Daoy (cell line): ENCODE measurements at regions not wholly inside any gene's neighbourhood (a gene's known extent, or its start where the extent isn't known, plus 50 kb on each side); places are given as distances from the start of the nearest gene placed in this dataset.

ENCODE experiments used
- DNase-seq: peaks from one replicate; pipeline ENCODE4 v3.0.0-alpha.2; 2015; ENCODE audit warnings: low read depth

DNA sequence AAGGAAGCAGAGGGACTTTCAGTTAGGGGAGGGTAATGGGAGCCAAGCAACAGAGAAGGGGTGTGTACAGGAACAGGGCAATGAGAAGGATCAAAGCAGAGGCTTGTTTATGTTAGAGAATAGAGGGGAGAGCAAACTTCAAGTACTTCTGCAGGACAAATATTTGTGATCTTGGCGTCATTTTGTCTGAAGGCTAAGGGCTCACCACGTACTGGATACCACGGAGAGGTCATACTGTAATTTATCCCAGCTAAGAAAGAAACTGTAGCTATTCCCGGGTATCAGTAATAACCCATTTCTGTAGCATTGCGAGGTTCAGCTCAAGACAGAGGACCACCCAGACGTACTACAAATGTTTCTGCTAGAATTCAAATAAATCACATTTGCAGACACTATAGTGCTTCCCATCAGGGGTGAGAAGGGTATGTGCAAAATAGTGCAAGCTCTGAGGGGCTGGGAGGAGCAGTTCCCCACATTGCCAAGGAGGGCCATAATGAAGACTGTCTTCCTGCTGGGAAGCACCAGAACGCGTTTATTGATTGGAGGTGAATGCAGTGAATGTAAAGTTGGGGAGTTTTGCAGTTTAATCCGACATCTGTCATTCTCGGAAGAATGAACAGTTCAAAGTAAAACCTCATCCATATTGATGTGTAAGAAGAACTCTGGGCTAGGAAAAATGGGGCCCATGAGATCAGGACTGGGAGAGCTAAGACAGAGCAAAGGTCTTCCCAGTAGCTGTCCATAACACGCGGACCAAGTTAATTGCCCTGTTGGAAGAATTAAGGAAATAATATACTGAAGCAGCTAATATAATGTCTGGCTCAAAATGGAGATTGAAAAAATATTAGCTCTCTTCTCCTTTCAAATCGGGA is 136.9 kb downstream of the RWDD3 start:
- DNase-seq: no peak

DNA sequence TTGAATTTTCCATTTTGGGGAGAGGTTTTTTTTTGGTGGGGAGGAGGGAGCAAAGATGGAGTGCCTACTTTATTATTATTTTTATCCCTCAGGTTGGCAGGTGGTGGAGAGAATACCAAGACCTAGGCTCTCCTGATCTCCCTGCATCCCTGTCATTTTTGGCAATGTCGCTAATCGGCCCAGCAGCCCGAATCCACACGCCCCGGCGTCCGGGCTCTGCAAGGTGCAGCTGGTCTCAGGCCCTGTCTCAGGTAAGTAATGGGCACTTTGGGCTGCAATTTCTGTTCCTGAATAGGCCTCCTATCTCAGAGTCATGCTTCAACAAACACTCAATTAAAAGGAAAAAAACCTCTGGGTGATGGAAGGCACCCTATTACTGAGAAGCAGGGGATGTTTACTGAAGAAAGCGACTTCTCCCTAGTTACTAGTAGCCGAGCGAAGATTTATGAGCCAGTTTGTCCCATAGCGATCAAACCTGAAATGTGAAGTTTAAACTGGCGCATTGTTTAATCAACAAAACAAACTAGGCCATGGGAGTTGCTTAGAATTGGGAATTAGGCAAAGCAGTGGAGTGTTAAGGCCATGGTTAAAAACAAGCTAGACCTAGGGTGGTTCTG is 137.8 kb downstream of the RWDD3 start:
- no peak for DNase-seq

DNA sequence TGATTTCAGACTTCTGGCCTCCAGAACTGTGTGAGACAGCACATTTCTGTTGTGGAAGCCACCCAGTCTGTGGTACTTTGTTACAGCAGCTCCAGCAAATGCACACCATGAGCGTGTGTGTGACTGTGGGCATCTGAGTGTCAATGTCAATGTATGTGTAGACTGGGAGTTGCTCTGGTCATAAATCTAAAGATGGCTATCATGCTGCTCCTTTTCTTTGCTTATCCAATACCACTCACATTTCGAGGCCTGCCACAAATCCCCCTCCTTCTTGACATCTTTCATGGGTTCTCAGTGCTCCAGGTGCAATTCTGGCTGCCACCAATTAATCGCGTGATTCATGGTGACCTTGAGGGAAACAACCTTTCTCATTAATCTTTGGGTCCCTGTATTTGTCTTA is 141.2 kb downstream of the RWDD3 start:
- no peak for DNase-seq

DNA sequence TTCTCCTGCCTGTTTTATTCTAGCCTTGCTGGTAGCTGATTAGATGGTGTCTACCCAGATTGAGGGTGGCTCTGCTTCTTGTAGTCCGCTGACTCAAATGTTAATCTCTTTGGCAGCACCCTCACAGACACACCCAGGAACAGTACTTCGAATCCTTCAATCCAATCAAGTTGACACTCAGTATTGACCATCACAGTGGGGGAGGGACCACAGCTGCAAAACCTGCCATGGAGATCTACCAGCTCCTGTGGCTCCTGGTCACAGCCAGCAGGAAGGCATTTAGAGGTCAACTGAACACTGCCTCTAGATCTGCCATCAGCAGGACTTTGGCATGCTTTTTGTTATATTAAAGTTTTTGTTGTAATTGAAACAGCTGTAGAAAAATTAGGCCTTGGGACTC is 146.9 kb downstream of the RWDD3 start:
- no peak for DNase-seq

DNA sequence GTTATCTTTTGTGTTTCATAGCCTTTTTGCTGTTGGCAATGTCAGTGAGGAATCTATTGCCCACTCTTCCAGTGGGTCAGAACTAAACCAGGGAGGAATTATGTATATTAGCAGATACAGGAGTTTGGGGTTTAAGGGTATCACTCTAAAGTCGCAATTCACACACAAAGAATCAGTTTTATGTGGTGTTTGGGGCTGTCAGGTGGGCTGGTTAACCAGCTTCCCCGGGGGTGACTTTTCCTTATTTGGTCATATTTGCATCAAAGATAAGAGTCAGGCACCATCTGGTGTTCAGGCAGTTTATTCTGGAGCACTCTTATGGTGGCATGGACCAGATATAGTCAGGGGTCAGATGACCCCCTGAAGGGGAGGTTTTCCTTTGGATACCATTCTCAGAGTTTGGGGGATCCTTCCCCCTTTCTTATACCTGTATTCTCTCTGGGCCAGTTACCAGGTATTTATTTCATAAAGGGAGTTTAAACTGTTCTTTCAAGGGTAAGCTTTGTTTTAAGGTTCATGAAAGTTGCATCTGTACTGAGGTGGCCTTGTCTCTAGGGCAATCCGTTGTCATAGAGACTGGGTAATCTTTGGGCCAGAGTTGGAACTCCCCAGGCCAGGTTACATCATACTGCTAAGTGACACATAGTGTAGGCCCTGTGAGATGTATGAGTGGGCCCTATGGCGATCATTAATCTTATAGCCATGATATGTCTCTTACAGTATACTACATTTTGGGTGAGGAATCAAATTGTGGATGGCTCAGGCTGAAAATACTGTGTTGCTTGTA is 148.2 kb downstream of the RWDD3 start:
- DNase-seq: no peak

DNA sequence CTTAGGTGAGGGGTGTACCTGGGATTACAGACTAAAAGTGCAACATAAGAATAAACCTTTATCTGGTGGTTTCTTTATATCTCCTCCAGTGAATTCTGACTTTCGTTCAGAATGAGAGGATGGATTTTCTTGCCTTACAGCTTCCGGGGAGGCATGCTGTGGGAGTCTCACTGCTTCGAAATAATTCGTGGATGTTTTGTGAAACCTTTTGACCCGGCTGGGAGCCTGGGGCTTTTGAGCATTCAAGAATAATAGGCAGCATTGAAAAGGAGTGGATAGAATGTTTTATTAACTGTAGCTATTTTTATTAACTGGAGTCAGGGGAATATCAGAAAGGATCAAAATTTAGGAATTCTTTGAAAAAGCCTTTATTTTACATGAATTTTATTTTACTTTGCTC is 149.1 kb downstream of the RWDD3 start:
- DNase-seq: no peak

DNA sequence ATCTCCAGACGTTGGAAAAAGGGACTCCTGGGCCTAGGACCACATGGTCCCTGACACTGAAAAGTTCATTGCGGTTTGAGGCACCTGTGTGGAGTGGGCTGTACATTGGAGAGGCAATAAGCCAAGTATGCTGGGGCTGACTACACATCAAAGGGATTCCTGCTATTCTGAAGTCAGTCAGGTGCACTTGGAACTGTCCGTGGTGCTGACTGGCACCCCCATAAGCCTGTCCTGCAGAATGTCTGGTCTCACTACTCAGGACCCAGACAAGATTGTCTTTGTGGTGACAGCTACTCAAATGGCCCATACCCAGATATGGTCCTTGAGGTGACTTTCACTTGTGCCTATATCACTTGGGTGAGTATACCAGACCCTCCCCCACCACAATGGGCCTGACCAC is 150.6 kb downstream of the RWDD3 start:
- no peak for DNase-seq

DNA sequence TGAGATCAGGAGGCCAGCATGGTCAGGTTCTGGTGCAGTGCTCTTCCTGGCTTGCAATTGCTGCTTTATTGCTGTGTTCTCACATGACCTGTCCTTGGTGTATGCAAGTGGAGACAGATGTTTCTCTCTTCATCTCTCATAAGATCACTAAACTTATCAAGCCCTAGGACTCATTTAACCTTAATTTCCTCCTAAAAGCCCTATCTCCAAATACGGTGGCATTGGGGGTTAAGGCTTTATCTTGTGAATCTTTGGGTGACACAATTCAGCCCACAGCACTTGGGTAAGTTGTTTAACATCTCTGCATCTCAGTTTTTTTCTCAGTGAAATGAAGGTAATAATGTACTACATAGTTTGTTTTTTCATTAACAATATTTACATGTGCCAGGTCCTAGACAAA is 152.4 kb downstream of the RWDD3 start:
- no peak for DNase-seq

DNA sequence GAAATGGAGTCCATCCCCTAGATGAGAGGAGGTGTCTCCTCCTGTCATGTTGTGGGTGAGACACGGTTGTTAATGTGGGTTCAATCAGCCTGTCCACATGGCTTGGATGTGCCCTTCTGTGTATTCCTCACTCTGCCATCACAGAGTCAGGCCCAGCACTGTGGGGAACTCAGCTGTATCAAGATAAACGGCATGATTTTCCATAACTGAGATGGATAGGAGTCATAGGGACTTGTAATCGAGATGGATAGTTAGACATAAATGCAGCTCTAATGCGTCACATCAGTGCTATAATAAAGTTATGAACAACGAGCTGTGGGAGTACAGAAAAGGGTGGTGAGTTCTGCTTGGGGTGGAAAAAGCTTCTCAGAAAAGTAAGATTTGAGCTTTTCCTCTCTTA is 152.9 kb downstream of the RWDD3 start:
- DNase-seq: no peak

DNA sequence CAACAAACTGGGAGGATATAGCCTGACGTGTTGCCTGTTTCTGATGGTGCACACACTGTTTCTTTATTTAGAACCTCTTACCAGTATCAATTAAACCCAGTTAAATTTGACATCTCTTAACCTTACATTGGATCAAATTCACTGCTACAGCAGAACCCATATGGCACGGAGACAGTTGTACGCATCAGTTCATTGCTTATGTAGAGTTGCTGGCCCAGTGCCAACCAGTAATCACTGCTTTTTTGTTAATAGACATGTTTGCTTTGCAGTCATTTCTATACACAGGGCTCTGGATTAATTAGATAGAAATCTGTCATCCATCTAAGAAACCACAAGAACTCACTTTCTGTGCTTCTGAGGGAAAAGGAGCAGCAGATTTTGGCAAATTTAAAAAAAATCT is 154.0 kb downstream of the RWDD3 start:
- no peak for DNase-seq

DNA sequence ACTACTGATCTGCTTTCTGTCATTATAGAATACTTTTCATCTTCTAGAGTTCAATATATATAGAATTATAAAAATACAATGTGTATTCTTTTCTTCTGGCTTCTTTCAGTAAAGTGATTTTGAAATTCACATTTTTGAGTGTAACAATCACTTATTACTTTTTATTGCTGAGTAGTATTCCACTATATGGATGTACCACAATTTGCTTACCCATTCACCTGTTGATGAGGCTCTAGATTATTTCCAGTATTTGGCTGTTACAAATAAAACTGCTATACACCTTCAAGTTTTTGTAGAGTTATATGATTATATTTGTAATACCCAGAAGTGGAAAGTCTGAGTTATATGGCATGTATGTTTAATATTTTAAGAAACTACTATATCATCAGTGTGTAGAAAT is 159.4 kb downstream of the RWDD3 start:
- DNase-seq: no peak

DNA sequence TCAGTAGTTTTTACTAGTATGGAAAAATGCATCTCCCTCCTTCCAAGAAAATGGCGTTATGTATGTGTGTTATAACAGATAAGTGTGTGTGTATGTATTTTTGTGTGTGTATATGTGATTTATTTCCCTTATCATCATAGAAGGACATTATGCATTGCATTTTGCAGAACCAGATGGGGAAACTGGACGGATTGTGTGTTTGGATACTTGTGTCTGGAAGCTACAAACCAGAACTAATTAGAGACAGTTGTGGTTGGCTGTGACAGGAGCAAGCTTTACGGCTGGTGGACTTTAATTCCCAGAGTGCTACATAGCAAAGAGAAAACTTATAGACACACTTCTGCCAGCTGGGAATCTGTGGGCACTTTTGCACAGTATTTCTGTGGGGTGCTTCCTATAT is 162.5 kb downstream of the RWDD3 start:
- no peak for DNase-seq

DNA sequence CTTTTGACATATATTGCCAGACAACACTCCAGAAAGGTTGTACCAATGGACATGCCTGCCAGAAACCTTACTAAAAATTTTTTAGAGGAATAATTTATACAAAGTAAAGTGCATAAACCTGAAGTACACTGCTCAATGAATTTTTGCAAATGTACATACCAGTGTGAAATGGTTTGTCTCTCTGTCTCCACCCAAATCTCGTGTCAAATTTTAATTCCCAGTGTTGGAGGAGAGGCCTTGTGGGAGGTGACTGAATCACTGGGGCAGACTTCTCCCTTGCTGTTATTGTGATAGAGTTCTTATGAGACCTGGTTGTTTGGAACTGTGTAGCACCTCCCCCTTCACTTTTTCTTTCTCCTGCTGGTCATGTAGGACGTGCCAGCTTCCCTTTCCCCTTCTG is 168.8 kb downstream of the RWDD3 start:
- no peak for DNase-seq

DNA sequence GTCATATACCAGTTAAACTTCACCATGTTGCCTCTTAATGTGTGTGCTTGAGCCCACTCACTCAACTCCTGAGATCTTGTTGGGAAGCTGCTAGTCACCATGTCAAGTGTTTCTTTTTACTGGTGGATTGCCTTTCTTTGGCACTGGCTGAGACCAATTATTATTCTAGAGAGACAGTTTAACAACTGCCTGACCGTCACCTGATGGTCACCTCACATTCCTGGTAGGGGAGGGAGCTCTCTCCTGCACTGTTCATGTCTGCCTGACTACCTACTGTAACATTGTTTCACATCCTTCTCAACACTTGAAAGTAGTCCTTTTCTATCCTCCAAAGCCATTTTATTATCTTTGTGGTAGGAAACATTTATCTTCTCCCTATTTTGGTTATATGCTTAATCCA is 172.3 kb downstream of the RWDD3 start:
- no peak for DNase-seq

DNA sequence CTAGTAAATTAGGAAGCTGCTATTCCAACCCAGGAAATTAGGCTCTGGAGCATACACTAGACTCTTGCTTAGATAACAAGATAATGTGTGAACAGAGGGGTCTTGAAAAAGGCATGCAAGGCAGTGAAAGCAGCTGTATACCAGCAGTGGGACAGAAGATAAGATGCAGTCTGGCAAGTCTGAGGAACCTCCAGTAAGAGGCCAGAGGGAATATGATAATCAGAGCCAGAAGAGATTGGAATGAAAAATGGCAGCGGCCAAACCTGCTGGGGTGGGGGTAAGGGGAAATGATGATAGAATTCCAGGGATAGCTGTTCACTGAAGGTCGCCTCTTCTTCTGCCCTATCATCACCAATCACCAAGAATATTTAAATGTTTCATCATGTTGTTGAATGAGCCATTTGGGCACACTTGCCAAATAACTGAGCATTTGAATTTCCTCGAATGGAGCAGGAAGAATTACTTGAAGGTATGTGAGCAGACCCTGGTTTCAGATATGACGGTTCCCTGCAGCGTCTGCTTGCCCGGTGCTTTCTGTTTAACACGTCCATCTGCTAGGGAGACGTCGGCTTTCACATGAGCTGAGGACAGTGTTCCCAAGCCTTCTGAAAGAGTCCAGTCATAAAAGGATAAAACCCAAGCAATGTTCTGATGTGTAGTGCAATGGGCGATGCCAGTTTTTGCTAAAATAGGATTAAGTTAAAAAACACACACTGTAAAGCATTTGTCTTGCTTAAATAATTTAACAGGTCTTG is 173.3 kb downstream of the RWDD3 start:
- DNase-seq: no peak

DNA sequence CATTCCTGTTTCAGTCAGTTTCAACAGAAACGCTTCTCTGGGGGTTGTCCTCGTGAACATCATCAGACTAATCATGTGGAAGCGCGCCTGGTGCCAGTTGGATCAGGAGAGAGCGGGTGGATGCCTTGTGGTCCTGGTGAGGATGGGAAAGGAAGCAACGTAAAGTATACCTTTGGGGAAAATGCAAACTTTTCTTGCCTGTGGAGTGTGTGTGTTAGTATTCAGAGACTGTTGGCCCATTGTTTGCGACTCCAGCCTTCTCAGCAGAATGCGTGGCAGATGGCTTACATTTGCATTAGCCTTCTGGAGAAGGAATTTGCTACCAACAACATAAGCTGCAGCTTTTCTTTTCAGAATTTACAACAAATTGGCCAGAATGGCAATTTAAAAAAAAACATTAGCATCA is 173.9 kb downstream of the RWDD3 start:
- no peak for DNase-seq

DNA sequence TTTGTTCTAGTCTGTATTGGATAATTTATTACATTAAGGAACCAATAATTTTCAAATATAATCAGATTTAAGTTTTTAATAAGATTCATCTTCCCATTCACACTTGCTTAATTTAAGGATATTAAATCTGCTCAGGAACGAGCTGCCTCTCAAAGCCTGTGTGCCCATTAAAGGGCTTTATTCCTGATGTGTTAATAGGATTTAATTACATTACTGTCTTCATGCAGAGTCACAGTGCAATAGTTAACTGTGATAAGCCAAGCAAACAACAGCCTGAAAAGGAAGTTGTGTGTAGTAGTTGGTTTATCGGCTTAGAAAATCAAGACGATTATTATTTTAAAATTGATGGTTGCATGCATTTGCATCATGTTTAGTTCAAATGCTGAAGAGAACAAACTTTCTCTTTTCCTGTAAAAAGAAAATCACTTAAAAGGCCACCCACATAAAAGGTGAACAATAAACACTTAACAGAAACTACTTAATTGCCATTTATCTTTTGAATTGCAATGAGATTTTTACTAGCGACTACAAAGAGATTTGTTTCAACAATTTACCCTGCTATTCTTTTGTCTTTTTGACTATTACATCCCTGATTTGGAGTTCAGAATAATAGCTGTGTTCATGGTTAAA is 174.6 kb downstream of the RWDD3 start:
- no peak for DNase-seq

DNA sequence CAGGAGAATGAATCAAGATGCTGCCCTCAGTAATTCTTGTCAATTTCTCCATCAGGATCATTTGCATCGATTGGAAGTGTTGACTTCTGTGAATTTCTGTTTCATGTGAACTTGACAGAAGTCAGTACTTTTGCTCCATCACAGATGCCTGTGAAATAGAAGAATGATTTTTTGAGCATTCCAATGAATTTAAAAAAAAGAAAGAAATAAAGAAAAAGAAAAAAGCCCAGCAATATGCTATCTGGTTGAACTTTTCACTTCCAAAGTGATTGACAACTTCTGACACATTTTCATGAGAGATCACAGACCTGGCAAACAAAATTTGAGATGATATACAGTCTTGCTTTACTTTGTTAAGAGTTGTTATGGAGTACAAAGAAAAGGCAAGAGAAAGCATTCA is 175.3 kb downstream of the RWDD3 start:
- DNase-seq: no peak

DNA sequence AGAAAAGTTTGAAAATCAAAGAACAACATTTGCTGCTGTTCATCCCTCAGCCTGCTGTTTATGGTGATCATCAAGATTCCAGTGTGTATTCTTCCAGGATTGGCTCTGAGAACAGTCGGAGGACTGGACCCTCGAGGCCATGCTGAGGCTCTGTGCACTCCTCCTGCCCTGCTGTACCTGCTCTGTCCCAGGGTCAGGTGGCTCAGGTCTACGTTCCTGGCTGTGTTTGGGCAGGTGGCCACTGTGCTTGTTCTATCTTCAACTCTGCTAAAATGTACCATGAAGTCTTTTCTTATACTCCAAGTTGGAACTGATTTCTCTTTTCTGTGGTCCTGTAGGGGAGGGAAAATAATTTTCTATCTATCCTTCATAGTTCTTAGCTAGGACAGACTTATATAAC is 175.9 kb downstream of the RWDD3 start:
- no peak for DNase-seq

DNA sequence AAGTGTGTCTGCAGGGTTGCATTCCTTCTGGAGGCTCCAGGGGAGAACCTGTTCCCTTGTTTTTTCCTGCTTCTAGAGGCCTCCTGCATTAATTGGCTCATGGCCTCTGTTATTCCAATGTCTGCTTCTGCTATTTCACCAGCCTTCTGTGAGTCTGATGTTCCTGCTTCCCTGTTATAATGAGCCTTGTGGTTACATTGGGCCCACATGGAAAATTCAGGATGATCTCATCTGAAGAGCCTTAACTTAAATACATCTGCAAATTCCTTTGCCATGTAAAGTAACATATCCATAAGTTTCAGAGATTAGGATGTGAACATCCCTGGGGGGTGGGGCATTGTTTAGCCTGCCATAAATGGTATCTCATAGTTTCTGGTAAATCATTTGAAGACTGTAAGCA is 181.1 kb downstream of the RWDD3 start:
- DNase-seq: no peak

DNA sequence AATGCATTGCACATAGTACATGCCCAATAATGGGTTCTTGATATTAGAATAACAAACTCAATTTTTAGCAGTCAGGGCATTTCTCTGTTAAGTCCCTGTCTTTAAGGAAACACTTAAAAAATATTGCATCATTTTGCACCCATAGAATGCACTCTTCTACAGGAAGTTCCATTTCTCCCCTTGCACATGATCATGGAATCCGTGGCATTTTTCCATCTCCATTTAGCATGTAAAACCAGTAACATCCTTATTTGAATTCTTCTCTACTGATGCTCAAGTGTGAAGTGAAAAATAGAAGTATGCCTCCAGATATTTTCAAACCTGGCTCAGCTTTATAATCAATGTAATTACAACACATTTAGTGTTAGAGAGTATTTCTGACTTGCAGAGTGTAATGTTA is 192.8 kb downstream of the RWDD3 start:
- DNase-seq: no peak

DNA sequence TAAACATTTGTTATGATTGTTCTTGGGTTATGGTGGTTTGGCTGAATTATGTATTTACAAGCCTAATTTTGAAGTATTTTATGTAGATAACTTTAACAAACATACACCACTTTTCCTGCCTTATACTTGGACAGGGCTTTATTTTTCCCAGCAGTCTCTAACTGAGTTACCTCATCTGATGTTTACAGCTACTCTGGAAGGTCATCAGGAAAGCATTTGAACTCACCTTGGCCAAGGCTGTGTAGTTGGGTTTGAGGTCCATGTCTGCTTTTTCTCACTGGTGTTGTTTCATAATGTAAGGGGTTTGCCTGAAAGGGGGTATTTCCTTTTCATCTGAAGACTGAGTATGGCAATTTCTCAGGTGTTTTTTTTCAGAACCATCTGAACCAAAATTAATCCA is 193.5 kb downstream of the RWDD3 start:
- DNase-seq: no peak
